ENCODE measurements at regions not wholly inside any gene's neighbourhood (a gene's known extent, or its start where the extent isn't known, plus 50 kb on each side); places are given as distances from the start of the nearest gene placed in this dataset.

- TF ChIP-seq CTCF (conservative IDR thresholded peaks at IDR 0.05; ENCODE audit: low read depth in 2 of 2) (no peak), JUNB (IDR thresholded peaks at IDR 0.05; ENCODE audit: unreplicated experiment) (no peak), EZH2 (IDR thresholded peaks at IDR 0.05; ENCODE audit: low read depth, unreplicated experiment) (no peak), POLR2AphosphoS5 (IDR thresholded peaks at IDR 0.05; ENCODE audit: low read depth) (no peak), EZH2phosphoT487 (IDR thresholded peaks at IDR 0.05; ENCODE audit: unreplicated experiment) (no peak), CREB1 (CRISPR knock-in tag; IDR thresholded peaks at IDR 0.05; ENCODE audit: low read depth) (no peak)
- TF ChIP-seq, protein P1, sequence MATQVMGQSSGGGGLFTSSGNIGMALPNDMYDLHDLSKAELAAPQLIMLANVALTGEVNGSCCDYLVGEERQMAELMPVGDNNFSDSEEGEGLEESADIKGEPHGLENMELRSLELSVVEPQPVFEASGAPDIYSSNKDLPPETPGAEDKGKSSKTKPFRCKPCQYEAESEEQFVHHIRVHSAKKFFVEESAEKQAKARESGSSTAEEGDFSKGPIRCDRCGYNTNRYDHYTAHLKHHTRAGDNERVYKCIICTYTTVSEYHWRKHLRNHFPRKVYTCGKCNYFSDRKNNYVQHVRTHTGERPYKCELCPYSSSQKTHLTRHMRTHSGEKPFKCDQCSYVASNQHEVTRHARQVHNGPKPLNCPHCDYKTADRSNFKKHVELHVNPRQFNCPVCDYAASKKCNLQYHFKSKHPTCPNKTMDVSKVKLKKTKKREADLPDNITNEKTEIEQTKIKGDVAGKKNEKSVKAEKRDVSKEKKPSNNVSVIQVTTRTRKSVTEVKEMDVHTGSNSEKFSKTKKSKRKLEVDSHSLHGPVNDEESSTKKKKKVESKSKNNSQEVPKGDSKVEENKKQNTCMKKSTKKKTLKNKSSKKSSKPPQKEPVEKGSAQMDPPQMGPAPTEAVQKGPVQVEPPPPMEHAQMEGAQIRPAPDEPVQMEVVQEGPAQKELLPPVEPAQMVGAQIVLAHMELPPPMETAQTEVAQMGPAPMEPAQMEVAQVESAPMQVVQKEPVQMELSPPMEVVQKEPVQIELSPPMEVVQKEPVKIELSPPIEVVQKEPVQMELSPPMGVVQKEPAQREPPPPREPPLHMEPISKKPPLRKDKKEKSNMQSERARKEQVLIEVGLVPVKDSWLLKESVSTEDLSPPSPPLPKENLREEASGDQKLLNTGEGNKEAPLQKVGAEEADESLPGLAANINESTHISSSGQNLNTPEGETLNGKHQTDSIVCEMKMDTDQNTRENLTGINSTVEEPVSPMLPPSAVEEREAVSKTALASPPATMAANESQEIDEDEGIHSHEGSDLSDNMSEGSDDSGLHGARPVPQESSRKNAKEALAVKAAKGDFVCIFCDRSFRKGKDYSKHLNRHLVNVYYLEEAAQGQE (IDR thresholded peaks at IDR 0.05; ENCODE audit: unreplicated experiment): no peak
These were observed 88.4 kb upstream of the CD44 start for GRCh38 chr11:35050541-35050995.

Data from GM23338 (cell line).